Nephron (organoid): ENCODE measurements at regions not wholly inside any gene's neighbourhood (a gene's known extent, or its start where the extent isn't known, plus 50 kb on each side); places are given as distances from the start of the nearest gene placed in this dataset.

Experiments used
- H3K27ac Mint-ChIP-seq, 3 experiments: 2 replicates each; pipeline ENCODE4 v1.8.0; 2020; ENCODE audit warnings: mixed read lengths in 3 of 3, mild to moderate bottlenecking in 2 of 3, moderate library complexity in 1 of 3
- H3K27me3 Mint-ChIP-seq: 2 replicates; pipeline ENCODE4 v1.8.0; 2021; ENCODE audit warnings: low read depth, mild to moderate bottlenecking, moderate library complexity, mixed read lengths
- H3K36me3 Mint-ChIP-seq: 2 replicates; pipeline ENCODE4 v1.8.0; 2020; ENCODE audit warnings: low read depth, mixed read lengths
- H3K4me1 Mint-ChIP-seq: 2 replicates; pipeline ENCODE4 v1.8.0; 2020; ENCODE audit warnings: mixed read lengths
- H3K4me3 Mint-ChIP-seq, 3 experiments: 2 replicates each; pipeline ENCODE4 v1.8.0; 2020; ENCODE audit warnings: mild to moderate bottlenecking in 3 of 3, mixed read lengths in 3 of 3, moderate library complexity in 2 of 3
- H3K9me3 Mint-ChIP-seq: 2 replicates; pipeline ENCODE4 v1.8.0; 2020; ENCODE audit warnings: mixed read lengths
- TF ChIP-seq, protein P1 (sequence below), 3 experiments: fragments of 200-600 bp; sonication (generic); IDR thresholded peaks; one replicate each; pipeline ENCODE4 v1.5.0; 2021; ENCODE audit warnings: antibody characterized with exemption in 3 of 3; ENCODE audit not compliant: unreplicated experiment in 3 of 3

DNA sequence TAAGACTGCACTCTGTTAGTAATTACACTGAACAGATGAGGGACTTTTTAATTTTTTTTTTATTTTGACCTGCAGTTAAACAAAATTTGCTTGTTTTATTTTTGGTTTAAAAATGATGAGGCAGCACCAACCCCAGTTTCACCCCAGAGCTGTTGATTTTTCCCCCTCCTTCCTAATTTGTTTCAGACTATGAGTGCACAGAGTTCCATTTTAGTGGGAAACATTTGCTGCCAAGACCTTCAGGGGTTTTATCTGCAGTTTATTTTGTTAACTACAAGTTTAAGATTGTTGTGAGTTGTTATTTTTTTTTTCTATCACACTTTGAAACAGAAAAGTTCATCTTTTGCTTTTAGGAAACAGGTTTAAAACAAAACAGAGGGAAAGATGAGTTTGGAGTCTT lies 455.9 kb upstream of the NR2F2 start:
- Mint-ChIP-seq H3K9me3 (no peaks in the 10 kb centered on the region), H3K4me1 (peaks cover 45% of the 10 kb centered on the region), H3K36me3 (no peaks in the 10 kb centered on the region), H3K27me3 (no peaks in the 10 kb centered on the region), H3K4me3 (peak overlapping the region in 2 of 3 experiments; percentile 14 to 20), H3K27ac (peak overlapping the region; percentile 96 to 99 (median 97))
- TF ChIP-seq, protein P1, sequence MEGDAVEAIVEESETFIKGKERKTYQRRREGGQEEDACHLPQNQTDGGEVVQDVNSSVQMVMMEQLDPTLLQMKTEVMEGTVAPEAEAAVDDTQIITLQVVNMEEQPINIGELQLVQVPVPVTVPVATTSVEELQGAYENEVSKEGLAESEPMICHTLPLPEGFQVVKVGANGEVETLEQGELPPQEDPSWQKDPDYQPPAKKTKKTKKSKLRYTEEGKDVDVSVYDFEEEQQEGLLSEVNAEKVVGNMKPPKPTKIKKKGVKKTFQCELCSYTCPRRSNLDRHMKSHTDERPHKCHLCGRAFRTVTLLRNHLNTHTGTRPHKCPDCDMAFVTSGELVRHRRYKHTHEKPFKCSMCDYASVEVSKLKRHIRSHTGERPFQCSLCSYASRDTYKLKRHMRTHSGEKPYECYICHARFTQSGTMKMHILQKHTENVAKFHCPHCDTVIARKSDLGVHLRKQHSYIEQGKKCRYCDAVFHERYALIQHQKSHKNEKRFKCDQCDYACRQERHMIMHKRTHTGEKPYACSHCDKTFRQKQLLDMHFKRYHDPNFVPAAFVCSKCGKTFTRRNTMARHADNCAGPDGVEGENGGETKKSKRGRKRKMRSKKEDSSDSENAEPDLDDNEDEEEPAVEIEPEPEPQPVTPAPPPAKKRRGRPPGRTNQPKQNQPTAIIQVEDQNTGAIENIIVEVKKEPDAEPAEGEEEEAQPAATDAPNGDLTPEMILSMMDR (IDR thresholded peaks at IDR 0.05; ENCODE audit: unreplicated experiment in 3 of 3): no peak

DNA sequence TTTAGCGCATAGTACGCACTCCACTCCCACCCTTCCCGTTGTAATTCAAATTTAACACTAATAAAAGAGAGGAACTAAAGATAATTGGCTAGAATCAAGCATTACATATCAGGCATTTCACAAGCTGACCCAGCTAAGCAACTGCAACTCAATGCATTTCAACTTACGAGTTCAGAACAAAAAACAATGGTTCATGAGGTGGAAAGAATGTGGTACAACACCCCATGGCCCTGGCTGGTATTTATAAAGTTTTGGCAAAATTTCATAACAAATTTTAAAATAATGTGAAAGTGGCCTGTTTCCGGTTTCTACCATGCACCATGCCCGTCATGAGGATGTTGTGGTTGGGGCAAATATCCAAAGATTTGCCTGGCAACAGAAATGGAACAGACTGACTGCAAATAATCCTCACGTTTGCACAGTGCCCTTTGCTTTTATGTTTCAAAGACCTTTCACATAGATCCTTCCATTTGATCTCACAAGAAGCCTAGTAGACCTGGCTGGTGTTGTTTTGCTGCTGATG lies 455.3 kb upstream of the NR2F2 start:
- Mint-ChIP-seq H3K36me3 (no peaks in the 10 kb centered on the region), H3K27me3 (no peaks in the 10 kb centered on the region), H3K9me3 (no peaks in the 10 kb centered on the region), H3K27ac (peak overlapping the region; percentile 96 to 99 (median 97)), H3K4me1 (peaks cover 44% of the 10 kb centered on the region), H3K4me3 (no peak overlapping the region)
- TF ChIP-seq, protein P1 (IDR thresholded peaks at IDR 0.05; ENCODE audit: unreplicated experiment in 3 of 3): no peak

DNA sequence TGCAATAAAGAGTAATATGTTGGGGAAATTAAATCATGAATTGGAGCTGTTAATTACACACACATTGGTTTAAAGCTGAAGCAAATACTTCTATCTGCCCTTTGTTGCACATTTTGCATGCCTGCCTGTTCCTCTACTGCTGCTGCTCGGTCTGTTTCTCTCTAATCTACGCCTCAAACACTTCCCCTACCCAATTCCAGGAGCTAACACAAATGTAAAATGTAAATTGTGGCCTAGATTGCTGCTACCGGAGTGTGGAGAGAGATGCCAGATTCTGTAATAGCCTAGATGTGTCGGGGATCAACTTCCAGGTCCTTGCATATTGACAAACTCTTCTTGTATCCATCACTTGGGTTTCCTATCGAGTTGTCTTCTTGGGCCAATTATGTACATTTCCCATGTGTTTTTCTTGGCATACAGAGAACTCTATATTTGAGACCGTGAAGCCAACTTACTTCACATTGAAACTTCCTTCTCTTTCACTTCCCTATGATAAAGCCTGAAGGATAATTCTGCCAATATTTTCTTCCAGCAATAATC lies 450.4 kb upstream of the NR2F2 start:
- TF ChIP-seq, protein P1 (IDR thresholded peaks at IDR 0.05; ENCODE audit: unreplicated experiment in 3 of 3): no peak
- Mint-ChIP-seq H3K36me3 (no peaks in the 10 kb centered on the region), H3K4me1 (peaks cover 42% of the 10 kb centered on the region), H3K27me3 (no peaks in the 10 kb centered on the region), H3K27ac (peak overlapping the region; percentile 59 to 93 (median 92)), H3K4me3 (peak overlapping the region in 1 of 3 experiments; percentile 27), H3K9me3 (no peaks in the 10 kb centered on the region)

DNA sequence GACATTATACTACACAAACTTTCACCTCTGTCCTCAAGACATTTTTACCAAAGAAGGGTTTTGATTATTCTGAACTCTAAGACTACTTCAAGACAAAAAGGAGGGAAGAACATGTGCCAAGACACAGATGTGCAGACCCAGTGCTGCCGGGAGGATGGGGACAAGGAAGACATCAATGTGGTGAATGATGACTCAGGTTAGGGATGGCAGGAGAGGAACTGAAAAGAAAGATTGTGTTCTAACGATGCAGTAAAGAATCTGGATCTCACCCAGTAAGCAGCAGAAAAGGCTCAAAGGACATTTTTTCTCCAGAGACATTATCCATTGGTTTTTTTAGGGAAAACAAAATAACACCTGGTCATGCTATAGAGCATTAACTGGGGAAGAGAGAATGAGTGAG lies 449.9 kb upstream of the NR2F2 start:
- peak overlapping the region; percentile 59 to 93 (median 92) for H3K27ac Mint-ChIP-seq
- H3K9me3 Mint-ChIP-seq: no peaks in the 10 kb centered on the region
- H3K27me3 Mint-ChIP-seq: no peaks in the 10 kb centered on the region
- no peaks in the 10 kb centered on the region for H3K36me3 Mint-ChIP-seq
- peaks cover 37% of the 10 kb centered on the region for H3K4me1 Mint-ChIP-seq
- H3K4me3 Mint-ChIP-seq: no peak overlapping the region
- TF ChIP-seq, protein P1 (IDR thresholded peaks at IDR 0.05; ENCODE audit: unreplicated experiment in 3 of 3): no peak

DNA sequence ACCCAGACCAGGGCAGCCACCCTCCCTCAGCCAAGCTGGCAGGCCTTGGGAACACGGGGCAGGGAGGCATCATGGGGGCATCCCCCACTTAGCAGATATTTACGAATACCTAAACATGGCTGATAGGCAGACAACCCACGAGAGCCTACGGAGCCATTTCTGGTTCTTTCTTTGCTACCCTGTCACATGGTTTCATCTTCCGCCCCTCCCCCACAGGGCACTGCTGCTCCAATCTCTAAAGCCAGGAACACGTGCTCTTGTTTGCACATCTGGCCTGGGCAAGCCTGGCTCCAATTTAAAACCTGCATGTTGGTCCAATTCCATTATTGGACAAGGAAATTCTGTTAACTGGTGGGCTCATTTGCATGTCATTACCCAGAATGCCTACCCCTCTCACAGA lies 447.4 kb upstream of the NR2F2 start:
- Mint-ChIP-seq H3K4me3 (no peak overlapping the region), H3K36me3 (no peaks in the 10 kb centered on the region), H3K4me1 (peaks cover 33% of the 10 kb centered on the region), H3K9me3 (no peaks in the 10 kb centered on the region), H3K27ac (peak overlapping the region; percentile 54 to 92 (median 70)), H3K27me3 (no peaks in the 10 kb centered on the region)
- TF ChIP-seq, protein P1 (IDR thresholded peaks at IDR 0.05; ENCODE audit: unreplicated experiment in 3 of 3): no peak

DNA sequence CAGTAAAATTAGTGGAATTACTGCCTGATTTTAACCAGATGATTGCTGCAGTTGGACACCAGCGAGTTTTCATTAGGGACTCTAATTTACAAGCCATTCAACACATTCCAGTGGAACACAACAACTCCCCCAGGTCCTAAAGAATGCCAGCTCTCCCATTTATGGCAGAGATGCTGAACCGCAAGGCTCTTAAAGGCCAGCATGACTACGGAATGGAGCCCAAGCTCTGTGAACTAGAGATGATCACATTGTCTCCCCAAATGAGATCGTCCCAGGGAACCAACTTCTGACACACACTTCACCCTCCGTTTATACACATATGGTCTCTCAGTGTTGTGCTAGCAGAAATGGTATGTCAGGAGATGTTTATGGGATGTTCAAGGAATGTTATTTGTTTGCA lies 446.2 kb upstream of the NR2F2 start:
- TF ChIP-seq, protein P1 (IDR thresholded peaks at IDR 0.05; ENCODE audit: unreplicated experiment in 3 of 3): no peak
- Mint-ChIP-seq H3K27ac (peak overlapping the region; percentile 54 to 92 (median 87)), H3K9me3 (no peaks in the 10 kb centered on the region), H3K27me3 (no peaks in the 10 kb centered on the region), H3K36me3 (no peaks in the 10 kb centered on the region), H3K4me3 (no peak overlapping the region), H3K4me1 (peaks cover 30% of the 10 kb centered on the region)
